ACC112 (cell line): ENCODE measurements at regions not wholly inside any gene's neighbourhood (a gene's known extent, or its start where the extent isn't known, plus 50 kb on each side); places are given as distances from the start of the nearest gene placed in this dataset.
A peak's percentile ranks its signal among the peaks of the same experiment; 100 is the strongest.

ENCODE experiments used
- H2AFZ ChIP-seq: fragments of 200-600 bp; sonication (generic); one replicate; pipeline ENCODE4 v1.6.0; 2017; ENCODE audit warnings: antibody characterized with exemption, low read length; ENCODE audit not compliant: unreplicated experiment
- H3K27ac ChIP-seq: fragments of 200-600 bp; sonication (generic); 2 replicates; pipeline ENCODE4 v1.5.1; 2014; ENCODE audit warnings: low read depth, mild to moderate bottlenecking, antibody characterized with exemption, low read length, moderate library complexity
- H3K27me3 ChIP-seq: fragments of 200-600 bp; sonication (generic); 2 replicates; pipeline ENCODE4 v1.6.1; 2014; ENCODE audit warnings: mild to moderate bottlenecking, antibody characterized with exemption, low read length, moderate library complexity, mixed read lengths; ENCODE audit not compliant: insufficient read depth
- H3K36me3 ChIP-seq: fragments of 200-600 bp; sonication (generic); 2 replicates; pipeline ENCODE4 v1.6.1; 2016; ENCODE audit warnings: mild to moderate bottlenecking, antibody characterized with exemption, low read length, moderate library complexity, mixed read lengths; ENCODE audit not compliant: insufficient read depth
- H3K4me1 ChIP-seq: fragments of 200-600 bp; sonication (generic); one replicate; pipeline ENCODE4 v1.6.1; 2016; ENCODE audit warnings: low read length, mixed read lengths; ENCODE audit not compliant: insufficient read depth, unreplicated experiment, control insufficient read depth
- H3K4me3 ChIP-seq: fragments of 200-600 bp; sonication (generic); 2 replicates; pipeline ENCODE4 v1.5.1; 2014; ENCODE audit warnings: mild to moderate bottlenecking, low read depth, low read length
- H3K79me2 ChIP-seq: fragments of 200-600 bp; sonication (generic); one replicate; pipeline ENCODE4 v1.6.0; 2016; ENCODE audit warnings: low read length; ENCODE audit not compliant: control insufficient read depth, unreplicated experiment, insufficient read depth

DNA sequence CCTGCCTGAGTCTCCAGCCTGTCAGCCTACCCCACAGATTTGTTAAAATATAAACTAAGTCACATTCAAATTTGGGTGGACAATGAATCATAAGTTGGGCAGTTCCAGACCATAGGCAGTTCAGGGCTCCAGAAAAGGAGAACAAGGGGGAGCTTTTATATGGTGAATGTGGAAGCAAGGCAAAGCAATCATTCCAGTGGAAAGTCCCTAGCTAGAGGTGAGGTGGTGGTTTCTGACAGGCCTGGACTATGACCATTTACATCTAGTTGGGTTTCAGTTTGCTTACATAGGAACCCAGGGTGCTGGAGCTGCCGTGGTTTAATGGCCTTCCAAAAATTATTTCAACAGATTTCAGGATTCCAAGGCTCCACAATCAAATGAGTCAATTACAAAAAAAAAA, 207.3 kb downstream of the AEBP2 start:
- no peak overlapping the region for H3K27ac ChIP-seq
- H3K27me3 ChIP-seq, result no peaks in the 10 kb centered on the region
- H3K4me1 ChIP-seq, result no peaks in the 10 kb centered on the region
- no peaks in the 10 kb centered on the region for H3K79me2 ChIP-seq
- no peak overlapping the region for H2AFZ ChIP-seq
- H3K36me3 ChIP-seq, result no peaks in the 10 kb centered on the region
- H3K4me3 ChIP-seq, result no peak overlapping the region

DNA sequence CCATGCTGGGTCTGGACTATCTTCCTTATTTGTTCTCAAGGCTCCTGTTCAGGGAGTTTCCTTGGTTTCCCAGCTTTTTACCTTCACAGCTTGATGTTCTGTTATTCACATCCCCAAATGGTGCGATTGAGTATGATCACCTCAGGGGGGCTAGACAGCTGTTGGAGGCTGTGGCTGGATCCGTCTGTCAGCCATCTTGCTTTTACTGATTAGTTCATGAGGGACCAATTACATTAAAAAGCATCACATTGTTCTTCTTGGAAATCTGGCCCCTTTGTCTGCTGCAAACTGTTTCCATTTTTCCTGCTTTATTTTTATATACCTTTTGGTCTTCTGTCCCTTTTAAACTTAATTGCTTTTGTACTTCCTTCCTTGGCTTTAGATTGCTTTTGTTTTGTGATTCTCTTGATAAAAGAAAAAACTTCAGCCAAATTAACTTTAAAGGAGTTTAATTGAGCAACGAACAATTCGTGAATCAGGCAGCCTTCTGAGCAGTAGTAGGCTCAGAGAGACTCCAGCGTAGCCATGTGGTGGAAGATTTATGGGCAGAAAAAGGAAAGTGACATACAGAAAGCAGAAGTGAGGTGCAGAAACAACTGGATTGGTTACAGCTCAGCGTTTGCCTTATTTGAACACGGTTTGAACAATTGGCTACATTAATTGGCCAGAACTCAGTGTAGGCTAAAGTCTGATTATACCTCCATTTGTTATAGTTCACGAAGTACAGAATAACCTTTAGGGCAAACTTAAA, 208.7 kb downstream of the AEBP2 start:
- H3K4me1 ChIP-seq, result no peaks in the 10 kb centered on the region
- H3K27ac ChIP-seq, result no peak overlapping the region
- no peaks in the 10 kb centered on the region for H3K36me3 ChIP-seq
- no peaks in the 10 kb centered on the region for H3K79me2 ChIP-seq
- H2AFZ ChIP-seq, result no peak overlapping the region
- no peak overlapping the region for H3K4me3 ChIP-seq
- H3K27me3 ChIP-seq, result no peaks in the 10 kb centered on the region

DNA sequence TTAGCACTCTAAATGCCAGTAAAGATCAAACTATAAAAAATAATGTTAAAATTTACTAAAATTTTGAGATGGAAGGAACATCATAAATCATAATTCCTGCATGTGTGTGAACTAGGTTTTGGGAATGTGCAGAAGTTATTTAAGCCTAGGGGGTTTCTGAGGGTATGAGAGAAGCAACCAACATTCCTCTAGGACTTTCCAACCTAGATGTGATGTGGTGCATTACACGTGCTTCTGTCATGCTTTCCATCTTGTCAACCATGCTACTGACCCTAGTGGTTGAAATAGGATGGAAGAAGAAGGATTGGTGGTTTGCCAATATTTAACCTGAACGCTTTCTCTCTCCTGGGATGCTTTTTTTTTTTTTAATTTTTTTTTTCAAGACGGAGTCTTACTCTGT, 209.3 kb downstream of the AEBP2 start:
- no peaks in the 10 kb centered on the region for H3K79me2 ChIP-seq
- no peaks in the 10 kb centered on the region for H3K36me3 ChIP-seq
- H3K4me3 ChIP-seq, result no peak overlapping the region
- H2AFZ ChIP-seq, result no peak overlapping the region
- no peak overlapping the region for H3K27ac ChIP-seq
- no peaks in the 10 kb centered on the region for H3K4me1 ChIP-seq
- H3K27me3 ChIP-seq, result no peaks in the 10 kb centered on the region

DNA sequence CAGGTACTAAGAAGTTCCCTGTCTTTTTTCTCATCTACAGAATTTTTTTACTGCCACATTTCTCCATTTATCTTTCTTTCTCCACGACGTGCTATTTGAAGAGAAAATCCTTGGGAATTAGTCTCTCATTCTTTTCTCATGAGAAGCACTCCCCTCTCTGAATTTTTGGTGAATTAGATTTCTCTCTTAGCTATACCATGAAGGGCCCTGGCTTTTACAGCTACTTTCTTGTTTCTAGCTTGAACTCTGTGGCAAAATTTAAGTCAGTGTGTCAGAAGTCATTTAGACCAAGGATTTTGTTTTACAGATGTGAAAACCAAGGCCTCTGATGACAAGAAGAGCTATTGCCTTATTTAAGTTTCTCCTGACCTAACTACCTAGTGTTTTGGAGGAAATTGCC, 213.1 kb downstream of the AEBP2 start:
- Histone ChIP-seq H3K79me2 (no peaks in the 10 kb centered on the region), H3K27ac (no peak overlapping the region), H3K4me3 (no peak overlapping the region), H2AFZ (no peak overlapping the region), H3K27me3 (no peaks in the 10 kb centered on the region), H3K4me1 (peaks cover 15% of the 10 kb centered on the region), H3K36me3 (no peaks in the 10 kb centered on the region)

DNA sequence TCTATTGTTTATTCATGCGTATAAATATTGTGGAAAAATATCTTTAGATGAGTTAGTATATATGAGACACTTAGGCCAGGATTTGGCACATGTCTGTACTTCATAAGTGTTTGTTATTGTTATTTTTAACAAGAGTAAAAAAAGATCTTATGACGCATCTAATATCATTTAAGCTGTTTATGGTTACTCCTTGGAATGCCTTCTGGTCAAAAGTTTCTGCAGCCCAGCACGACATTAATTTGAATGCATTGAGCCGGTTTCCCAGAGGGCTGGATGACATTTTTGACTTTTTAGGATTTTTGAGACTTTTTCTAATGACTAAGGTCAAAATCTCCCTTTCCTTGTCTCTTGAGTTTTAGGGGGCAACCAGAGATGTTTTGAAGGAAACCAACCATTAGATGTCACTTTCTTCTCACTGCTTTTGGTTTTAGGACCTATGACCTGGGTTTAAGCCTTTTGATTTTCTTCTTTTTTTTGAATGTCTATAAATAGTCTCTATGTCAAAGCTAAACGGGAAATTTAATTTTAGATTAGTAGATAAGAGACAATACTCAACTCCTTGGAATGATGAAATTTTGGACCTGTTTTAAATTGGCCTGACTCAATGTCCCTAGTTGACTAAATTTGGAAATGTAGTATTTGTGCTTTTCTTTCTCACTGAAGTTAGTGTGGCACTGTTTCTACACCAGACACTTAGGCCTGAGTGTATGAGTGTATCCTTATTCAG, 215.5 kb downstream of the AEBP2 start:
- peaks cover 15% of the 10 kb centered on the region for H3K4me1 ChIP-seq
- H3K4me3 ChIP-seq, result no peak overlapping the region
- H3K27ac ChIP-seq, result peak overlapping the region; percentile 41

DNA sequence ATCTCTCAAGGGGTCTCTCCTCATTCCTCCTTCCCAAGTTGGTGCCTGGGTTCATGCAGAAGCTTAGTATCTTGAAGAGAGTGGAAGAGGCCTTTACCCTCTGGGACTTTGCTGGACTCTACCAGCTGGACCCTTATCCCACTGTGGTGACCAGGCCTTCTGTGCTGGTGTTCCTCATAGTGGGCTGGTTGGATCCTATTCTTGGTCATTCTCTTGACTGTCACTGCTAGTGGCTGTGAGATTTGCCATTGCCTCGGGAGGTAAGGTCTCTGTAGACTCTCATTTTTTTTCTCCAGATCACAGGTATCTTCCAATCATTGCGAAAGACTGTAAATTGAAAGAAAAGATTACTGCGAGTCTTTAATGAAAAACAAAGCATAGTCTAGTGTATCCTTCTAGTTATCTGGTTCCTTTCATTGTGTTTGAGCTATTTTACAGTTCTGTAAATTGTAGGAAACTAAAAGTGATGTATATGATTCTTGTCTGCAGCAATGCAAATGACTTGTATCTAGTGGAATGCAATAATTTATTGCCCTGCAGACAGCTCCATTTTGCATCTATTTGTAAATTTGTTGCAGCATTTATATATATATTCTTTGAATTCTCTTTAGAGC, 217.9 kb downstream of the AEBP2 start:
- no peak overlapping the region for H3K4me3 ChIP-seq

More for the DNA sequence above, 215.5 kb downstream of the AEBP2 start:
- peak overlapping the region; percentile 47 for H2AFZ ChIP-seq
- no peaks in the 10 kb centered on the region for H3K27me3 ChIP-seq
- H3K36me3 ChIP-seq, result no peaks in the 10 kb centered on the region
- H3K79me2 ChIP-seq, result no peaks in the 10 kb centered on the region

DNA sequence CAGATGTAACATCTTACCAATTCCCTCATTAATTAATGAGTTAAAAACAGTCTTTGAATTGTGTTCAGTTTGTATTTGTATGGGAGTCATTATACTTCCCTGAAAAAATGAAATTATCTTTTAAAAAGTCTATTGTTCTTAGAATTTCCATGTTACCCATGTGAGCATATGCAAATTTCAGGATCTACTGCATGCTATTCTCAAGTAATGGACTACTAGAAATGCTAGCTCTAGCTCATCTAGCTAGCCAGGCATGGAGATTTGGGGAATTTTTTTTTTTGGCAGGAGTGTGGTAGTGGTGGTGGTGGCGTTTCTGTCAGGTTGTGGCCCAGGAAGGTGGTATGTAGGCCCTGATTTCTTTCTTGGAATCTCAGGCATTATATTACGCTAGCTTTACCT, 218.4 kb downstream of the AEBP2 start:
- H3K4me1 ChIP-seq, result peaks cover 15% of the 10 kb centered on the region
- no peaks in the 10 kb centered on the region for H3K36me3 ChIP-seq
- H2AFZ ChIP-seq, result no peak overlapping the region
- H3K4me3 ChIP-seq, result no peak overlapping the region
- no peaks in the 10 kb centered on the region for H3K79me2 ChIP-seq
- H3K27ac ChIP-seq, result no peak overlapping the region
- no peaks in the 10 kb centered on the region for H3K27me3 ChIP-seq

More for the DNA sequence above, 217.9 kb downstream of the AEBP2 start:
- Histone ChIP-seq H3K27me3 (no peaks in the 10 kb centered on the region), H3K27ac (no peak overlapping the region), H2AFZ (no peak overlapping the region), H3K4me1 (peaks cover 15% of the 10 kb centered on the region), H3K36me3 (no peaks in the 10 kb centered on the region), H3K79me2 (no peaks in the 10 kb centered on the region)

DNA sequence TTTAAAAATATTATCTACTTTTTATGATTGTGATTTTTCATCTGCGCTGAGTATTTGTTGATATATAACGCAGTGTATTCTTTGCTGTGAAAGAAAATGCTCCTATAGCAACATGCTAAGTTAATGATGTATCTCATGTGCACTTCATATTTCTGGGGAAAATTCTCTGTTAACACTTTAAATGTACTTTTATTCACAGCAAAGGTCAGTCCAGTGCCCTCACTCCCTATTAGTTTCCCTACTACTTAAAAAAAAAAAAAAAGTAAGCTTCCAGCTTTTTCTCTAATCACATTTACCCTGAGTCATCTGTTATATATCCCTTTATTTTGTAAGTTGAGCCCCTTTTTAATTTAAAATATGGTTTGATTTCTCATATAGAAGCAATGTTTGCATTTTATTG, 219.8 kb downstream of the AEBP2 start:
- Histone ChIP-seq H3K4me1 (peaks cover 15% of the 10 kb centered on the region), H3K36me3 (no peaks in the 10 kb centered on the region), H2AFZ (no peak overlapping the region), H3K4me3 (no peak overlapping the region), H3K79me2 (no peaks in the 10 kb centered on the region), H3K27me3 (no peaks in the 10 kb centered on the region), H3K27ac (no peak overlapping the region)

DNA sequence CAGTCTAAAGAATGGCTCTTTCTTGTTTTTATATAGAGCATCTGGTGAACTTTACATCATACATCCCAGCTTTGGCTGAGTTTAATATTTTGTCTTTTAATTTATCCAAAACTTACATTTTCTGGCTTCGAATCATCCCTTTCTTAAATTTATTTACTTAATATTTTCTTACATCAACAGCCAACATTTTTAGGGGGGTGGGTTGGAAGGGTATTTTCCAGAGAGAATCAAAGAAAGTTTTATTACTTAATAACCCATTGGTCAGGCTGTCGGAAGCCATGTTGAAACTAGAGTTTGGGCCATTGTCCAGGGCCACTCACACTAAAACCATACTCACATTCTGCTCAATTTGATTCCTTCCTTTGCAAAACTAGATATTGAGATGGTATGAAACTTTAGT, 220.2 kb downstream of the AEBP2 start:
- Histone ChIP-seq H3K27ac (no peak overlapping the region), H3K4me1 (peaks cover 10% of the 10 kb centered on the region), H3K4me3 (no peak overlapping the region), H3K79me2 (no peaks in the 10 kb centered on the region), H2AFZ (no peak overlapping the region), H3K36me3 (no peaks in the 10 kb centered on the region), H3K27me3 (no peaks in the 10 kb centered on the region)

DNA sequence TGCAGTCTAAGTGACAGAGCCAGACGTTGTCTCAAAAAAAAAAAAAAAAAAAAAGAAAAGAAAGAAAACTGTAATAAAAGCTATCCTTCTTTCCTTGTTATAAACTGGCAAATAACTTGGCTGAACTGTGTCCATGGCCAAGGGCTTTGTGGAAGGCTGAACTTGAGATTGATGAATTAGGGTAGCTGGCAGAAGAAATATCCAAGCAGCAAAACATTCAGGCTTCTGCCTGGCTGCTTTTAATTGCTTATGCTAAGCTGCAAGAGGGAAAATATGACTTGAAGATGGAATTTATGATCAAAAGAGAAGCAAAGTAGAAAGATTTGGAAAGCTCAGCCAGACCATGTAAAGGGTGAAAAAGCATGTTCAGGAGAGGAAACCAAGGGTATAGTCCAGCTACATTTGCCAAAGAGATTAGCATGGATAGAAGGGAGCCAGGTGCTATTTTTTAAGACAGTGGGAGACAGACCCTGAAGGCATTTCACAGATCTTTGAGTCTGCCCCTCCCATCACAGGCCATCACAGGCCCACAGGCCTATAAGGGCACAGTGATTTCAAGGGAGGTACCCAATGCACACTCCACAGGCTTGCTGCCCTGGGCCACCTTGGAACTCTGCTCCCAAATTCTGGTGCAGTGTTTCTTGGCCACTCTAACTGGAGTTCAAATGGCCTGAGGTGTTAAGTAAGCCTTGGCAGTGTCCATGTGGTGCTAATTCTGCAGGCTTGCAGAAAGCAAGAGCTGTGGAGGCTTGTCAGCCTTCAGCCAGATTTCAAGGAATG, 226.0 kb downstream of the AEBP2 start:
- H2AFZ ChIP-seq, result no peak overlapping the region
- H3K4me1 ChIP-seq, result no peaks in the 10 kb centered on the region
- H3K27ac ChIP-seq, result no peak overlapping the region

More for the DNA sequence above, 226.0 kb downstream of the AEBP2 start:
- Histone ChIP-seq H3K79me2 (no peaks in the 10 kb centered on the region), H3K27me3 (no peaks in the 10 kb centered on the region), H3K4me3 (no peak overlapping the region), H3K36me3 (no peaks in the 10 kb centered on the region)
